GM12878 (cell line): ENCODE measurements at regions not wholly inside any gene's neighbourhood (a gene's known extent, or its start where the extent isn't known, plus 50 kb on each side); places are given as distances from the start of the nearest gene placed in this dataset.

ENCODE experiments used
- GABPA ChIP-seq: IDR thresholded peaks from 2 replicates; pipeline ENCODE4 v1.6.1; 2014; ENCODE audit warnings: antibody characterized with exemption, low read depth, mild to moderate bottlenecking, inconsistent platforms
- SIN3A ChIP-seq: IDR thresholded peaks from 2 replicates; pipeline ENCODE4 v1.6.1; 2012; ENCODE audit warnings: low read depth, low read length, improper control_type of control experiment
- STAT1 ChIP-seq: fragments of 450-650 bp; conservative IDR thresholded peaks from 2 replicates; pipeline ENCODE4 v1.6.1; 2014; ENCODE audit warnings: antibody characterized with exemption, mild to moderate bottlenecking
- TF ChIP-seq, protein P1 (sequence below), 3 experiments: IDR thresholded peaks in 2 of 3; conservative IDR thresholded peaks in 1 of 3; 2 replicates each; pipeline ENCODE4 v1.5.1; 2011; ENCODE audit warnings: low read depth in 3 of 3, low read length in 3 of 3, mild to moderate bottlenecking in 3 of 3, control low read depth in 2 of 3, moderate library complexity in 2 of 3, inconsistent platforms in 1 of 3, mixed read lengths in 1 of 3; ENCODE audit not compliant: control insufficient read depth in 2 of 3, insufficient read depth in 1 of 3; ENCODE audit errors: extremely low read depth in 1 of 3

DNA sequence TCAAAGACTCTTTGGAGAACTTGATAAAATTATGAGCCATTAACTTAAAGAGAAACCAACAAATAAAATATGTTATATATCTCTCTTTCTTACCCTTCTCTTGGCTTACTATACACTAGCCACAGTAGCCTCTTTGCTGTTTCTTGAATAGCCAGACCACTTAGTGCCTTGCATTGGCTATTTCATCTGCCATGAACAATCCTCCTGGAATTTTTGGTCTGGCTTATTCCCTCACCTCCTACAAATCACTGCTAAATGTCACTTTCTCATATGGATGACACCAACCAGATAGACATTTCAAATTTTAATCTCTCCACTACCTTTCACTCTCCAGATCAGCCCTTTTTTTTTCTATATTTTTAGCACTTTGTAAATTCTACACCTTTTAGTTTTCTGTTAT, 1581.7 kb downstream of the EFNA5 start:
- TF ChIP-seq GABPA (no peak), SIN3A (no peak), STAT1 (no peak)
- TF ChIP-seq, protein P1, sequence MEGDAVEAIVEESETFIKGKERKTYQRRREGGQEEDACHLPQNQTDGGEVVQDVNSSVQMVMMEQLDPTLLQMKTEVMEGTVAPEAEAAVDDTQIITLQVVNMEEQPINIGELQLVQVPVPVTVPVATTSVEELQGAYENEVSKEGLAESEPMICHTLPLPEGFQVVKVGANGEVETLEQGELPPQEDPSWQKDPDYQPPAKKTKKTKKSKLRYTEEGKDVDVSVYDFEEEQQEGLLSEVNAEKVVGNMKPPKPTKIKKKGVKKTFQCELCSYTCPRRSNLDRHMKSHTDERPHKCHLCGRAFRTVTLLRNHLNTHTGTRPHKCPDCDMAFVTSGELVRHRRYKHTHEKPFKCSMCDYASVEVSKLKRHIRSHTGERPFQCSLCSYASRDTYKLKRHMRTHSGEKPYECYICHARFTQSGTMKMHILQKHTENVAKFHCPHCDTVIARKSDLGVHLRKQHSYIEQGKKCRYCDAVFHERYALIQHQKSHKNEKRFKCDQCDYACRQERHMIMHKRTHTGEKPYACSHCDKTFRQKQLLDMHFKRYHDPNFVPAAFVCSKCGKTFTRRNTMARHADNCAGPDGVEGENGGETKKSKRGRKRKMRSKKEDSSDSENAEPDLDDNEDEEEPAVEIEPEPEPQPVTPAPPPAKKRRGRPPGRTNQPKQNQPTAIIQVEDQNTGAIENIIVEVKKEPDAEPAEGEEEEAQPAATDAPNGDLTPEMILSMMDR (IDR thresholded peaks at IDR 0.05 in 2 of 3, conservative IDR thresholded peaks at IDR 0.05 in 1 of 3; ENCODE audit: control insufficient read depth in 2 of 3, extremely low read depth in 1 of 3, insufficient read depth in 1 of 3, low read depth in 3 of 3, low read length in 3 of 3) = no peak
